ENCODE measurements at regions not wholly inside any gene's neighbourhood (a gene's known extent, or its start where the extent isn't known, plus 50 kb on each side); places are given as distances from the start of the nearest gene placed in this dataset.

- H3K4me3 Mint-ChIP-seq, result no peak overlapping the region
- H3K9me3 Mint-ChIP-seq, result peaks cover 17% of the 10 kb centered on the region
- no peaks in the 10 kb centered on the region for H3K4me1 Mint-ChIP-seq (ENCODE audit: low read depth)
- no peak for DNase-seq
- no peak overlapping the region for H3K27ac Mint-ChIP-seq
- no peaks in the 10 kb centered on the region for H3K36me3 Mint-ChIP-seq (ENCODE audit: low read depth)
- H3K27me3 Mint-ChIP-seq (ENCODE audit: insufficient read depth), result no peaks in the 10 kb centered on the region
- no peak for TF ChIP-seq CTCF (IDR thresholded peaks at IDR 0.05)
Measured at GRCh38 chr3:176723758-176724393, 473.4 kb downstream of the TBL1XR1 start.

- Mint-ChIP-seq H3K36me3 (ENCODE audit: low read depth) (no peaks in the 10 kb centered on the region), H3K27ac (no peak overlapping the region), H3K9me3 (peaks cover 4% of the 10 kb centered on the region; the same call in 1 of the 2 replicates), H3K4me3 (no peak overlapping the region), H3K27me3 (ENCODE audit: insufficient read depth) (no peaks in the 10 kb centered on the region), H3K4me1 (ENCODE audit: low read depth) (no peaks in the 10 kb centered on the region)
- DNase-seq, result no peak
- no peak for TF ChIP-seq CTCF (IDR thresholded peaks at IDR 0.05)
Measured at GRCh38 chr3:176714034-176714433, 483.2 kb downstream of the TBL1XR1 start.

- no peak for TF ChIP-seq CTCF (IDR thresholded peaks at IDR 0.05)
- no peak overlapping the region for H3K27ac Mint-ChIP-seq
- no peaks in the 10 kb centered on the region for H3K27me3 Mint-ChIP-seq (ENCODE audit: insufficient read depth)
- H3K9me3 Mint-ChIP-seq, result peaks cover 10% of the 10 kb centered on the region
- no peak for DNase-seq
- no peaks in the 10 kb centered on the region for H3K4me1 Mint-ChIP-seq (ENCODE audit: low read depth)
- H3K36me3 Mint-ChIP-seq (ENCODE audit: low read depth), result no peaks in the 10 kb centered on the region
- H3K4me3 Mint-ChIP-seq, result no peak overlapping the region
Measured at GRCh38 chr3:176712191-176712590, 485.1 kb downstream of the TBL1XR1 start.

- Mint-ChIP-seq H3K9me3 (peaks cover 17% of the 10 kb centered on the region), H3K27me3 (ENCODE audit: insufficient read depth) (no peaks in the 10 kb centered on the region), H3K4me1 (ENCODE audit: low read depth) (no peaks in the 10 kb centered on the region), H3K36me3 (ENCODE audit: low read depth) (no peaks in the 10 kb centered on the region), H3K4me3 (peak overlapping the region; percentile 33; the same call in 1 of the 2 replicates), H3K27ac (no peak overlapping the region)
- DNase-seq, result no peak
- TF ChIP-seq CTCF (IDR thresholded peaks at IDR 0.05), result no peak
Measured at GRCh38 chr3:176699288-176699687, 498.0 kb downstream of the TBL1XR1 start.

- no peaks in the 10 kb centered on the region for H3K36me3 Mint-ChIP-seq (ENCODE audit: low read depth)
- H3K4me3 Mint-ChIP-seq, result no peak overlapping the region
- no peak for DNase-seq
- no peaks in the 10 kb centered on the region for H3K4me1 Mint-ChIP-seq (ENCODE audit: low read depth)
- no peak overlapping the region for H3K27ac Mint-ChIP-seq
- no peak for TF ChIP-seq CTCF (IDR thresholded peaks at IDR 0.05)
- H3K27me3 Mint-ChIP-seq (ENCODE audit: insufficient read depth), result no peaks in the 10 kb centered on the region
- H3K9me3 Mint-ChIP-seq, result peaks cover 21% of the 10 kb centered on the region
Measured at GRCh38 chr3:176697284-176697889, 499.9 kb downstream of the TBL1XR1 start.
